ENCODE measurements at regions not wholly inside any gene's neighbourhood (a gene's known extent, or its start where the extent isn't known, plus 50 kb on each side); places are given as distances from the start of the nearest gene placed in this dataset.

DNA sequence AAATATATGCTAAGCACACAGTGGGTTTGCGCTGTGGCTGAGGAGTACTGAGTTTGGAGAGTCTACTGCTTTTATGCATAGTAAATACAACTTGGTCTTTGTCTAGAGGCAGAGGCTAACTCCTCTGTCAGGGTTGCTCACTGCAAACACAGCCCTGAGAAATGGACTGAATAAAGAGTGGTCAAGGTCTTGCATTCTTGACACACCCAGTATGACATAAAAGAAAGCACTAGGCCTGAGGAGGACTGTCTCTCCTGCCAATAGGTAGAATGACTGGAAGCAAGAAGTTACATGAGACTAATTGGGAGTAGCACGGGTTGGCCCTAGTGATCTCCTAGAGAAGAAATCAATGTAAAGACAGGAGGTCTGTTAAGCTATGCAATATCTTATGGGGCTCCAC is 367.2 kb upstream of the B3GALT2 start:
- H3K27ac ChIP-seq, result no peak overlapping the region
- no peaks in the 10 kb centered on the region for H3K27me3 ChIP-seq (ENCODE audit: low read depth)
- ATAC-seq (no peak), DNase-seq (no peak)
- TF ChIP-seq, protein P1, sequence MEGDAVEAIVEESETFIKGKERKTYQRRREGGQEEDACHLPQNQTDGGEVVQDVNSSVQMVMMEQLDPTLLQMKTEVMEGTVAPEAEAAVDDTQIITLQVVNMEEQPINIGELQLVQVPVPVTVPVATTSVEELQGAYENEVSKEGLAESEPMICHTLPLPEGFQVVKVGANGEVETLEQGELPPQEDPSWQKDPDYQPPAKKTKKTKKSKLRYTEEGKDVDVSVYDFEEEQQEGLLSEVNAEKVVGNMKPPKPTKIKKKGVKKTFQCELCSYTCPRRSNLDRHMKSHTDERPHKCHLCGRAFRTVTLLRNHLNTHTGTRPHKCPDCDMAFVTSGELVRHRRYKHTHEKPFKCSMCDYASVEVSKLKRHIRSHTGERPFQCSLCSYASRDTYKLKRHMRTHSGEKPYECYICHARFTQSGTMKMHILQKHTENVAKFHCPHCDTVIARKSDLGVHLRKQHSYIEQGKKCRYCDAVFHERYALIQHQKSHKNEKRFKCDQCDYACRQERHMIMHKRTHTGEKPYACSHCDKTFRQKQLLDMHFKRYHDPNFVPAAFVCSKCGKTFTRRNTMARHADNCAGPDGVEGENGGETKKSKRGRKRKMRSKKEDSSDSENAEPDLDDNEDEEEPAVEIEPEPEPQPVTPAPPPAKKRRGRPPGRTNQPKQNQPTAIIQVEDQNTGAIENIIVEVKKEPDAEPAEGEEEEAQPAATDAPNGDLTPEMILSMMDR (IDR thresholded peaks at IDR 0.05), result no peak
- no peak overlapping the region for H3K4me3 ChIP-seq
- no peaks in the 10 kb centered on the region for H3K36me3 ChIP-seq
- H3K9me3 ChIP-seq, result no peaks in the 10 kb centered on the region
- H3K4me1 ChIP-seq, result no peaks in the 10 kb centered on the region
- intact Hi-C loops (cut with DNase I), result no loop called here

DNA sequence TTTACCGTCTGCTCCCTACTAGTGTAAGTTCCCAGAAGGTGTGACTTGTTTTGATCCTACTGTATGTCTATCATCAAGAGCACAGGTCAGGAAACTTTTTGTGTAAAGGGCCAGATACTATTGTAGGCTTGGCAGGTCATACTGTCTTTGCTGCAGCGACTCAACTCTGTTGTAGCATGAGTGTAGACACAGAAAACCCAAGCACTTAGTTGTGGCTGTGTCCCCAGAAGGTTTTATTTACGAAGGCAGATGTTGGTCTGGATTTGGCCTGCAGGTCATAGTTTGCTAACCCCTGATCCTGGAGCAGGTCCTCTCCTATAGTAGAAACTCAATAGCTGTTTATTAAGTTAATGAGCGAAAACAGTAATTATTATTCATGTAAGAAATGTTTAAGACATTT is 365.9 kb upstream of the B3GALT2 start:
- Histone ChIP-seq H3K27me3 (ENCODE audit: low read depth) (no peaks in the 10 kb centered on the region), H3K9me3 (no peaks in the 10 kb centered on the region), H3K4me1 (no peaks in the 10 kb centered on the region), H3K4me3 (no peak overlapping the region), H3K27ac (no peak overlapping the region), H3K36me3 (no peaks in the 10 kb centered on the region)
- ATAC-seq (no peak), DNase-seq (no peak)
- TF ChIP-seq, protein P1 (IDR thresholded peaks at IDR 0.05), result no peak
- intact Hi-C loops (cut with DNase I), result no loop called here

DNA sequence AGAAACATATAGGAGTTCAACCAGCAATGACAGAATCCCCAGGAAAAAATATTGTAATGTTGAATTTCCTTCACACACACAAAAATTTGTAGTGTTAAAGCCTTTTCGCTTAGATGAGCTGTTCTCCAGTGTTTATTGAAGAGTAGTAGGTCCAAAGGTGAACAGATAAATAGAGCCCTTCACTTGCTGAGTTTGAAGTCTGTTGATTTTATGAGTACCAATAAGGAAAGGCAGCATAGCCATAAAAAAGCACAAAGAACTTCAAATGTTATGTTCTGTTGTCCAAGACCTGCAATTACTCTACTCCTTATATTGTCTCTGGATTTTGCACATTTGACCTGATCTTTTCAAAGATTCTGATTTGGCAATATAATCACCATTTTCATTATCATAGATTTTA is 362.7 kb upstream of the B3GALT2 start:
- ATAC-seq, result no peak

DNA sequence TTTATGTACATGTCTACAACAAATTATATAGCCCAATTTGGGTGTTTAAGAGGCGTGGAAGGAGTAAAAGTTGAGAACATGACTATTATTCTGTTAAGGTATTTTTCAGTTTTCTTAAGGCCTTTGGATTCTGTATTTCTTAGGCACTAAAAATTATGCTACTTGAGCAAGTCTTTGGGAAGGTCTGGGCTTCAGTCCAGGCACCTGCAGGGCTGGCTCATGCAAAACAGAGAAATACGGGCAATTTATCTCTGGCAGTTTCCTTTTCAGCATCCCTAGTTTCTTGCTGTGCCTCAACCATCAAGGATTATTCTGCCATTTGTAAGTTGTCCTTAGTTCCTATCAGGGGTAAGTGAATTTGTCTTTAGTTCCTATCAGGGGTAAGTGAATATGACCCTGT is 358.8 kb upstream of the B3GALT2 start:
- Histone ChIP-seq H3K36me3 (no peaks in the 10 kb centered on the region), H3K9me3 (no peaks in the 10 kb centered on the region), H3K4me3 (no peak overlapping the region), H3K27ac (no peak overlapping the region), H3K27me3 (ENCODE audit: low read depth) (no peaks in the 10 kb centered on the region), H3K4me1 (no peaks in the 10 kb centered on the region)
- intact Hi-C loops (cut with DNase I), result no loop called here
- TF ChIP-seq, protein P1 (IDR thresholded peaks at IDR 0.05), result no peak
- DNase-seq (no peak), ATAC-seq (no peak)

More for the DNA sequence above, 362.7 kb upstream of the B3GALT2 start:
- H3K4me1 ChIP-seq, result no peaks in the 10 kb centered on the region
- H3K27ac ChIP-seq, result no peak overlapping the region
- TF ChIP-seq, protein P1 (IDR thresholded peaks at IDR 0.05), result no peak
- no peaks in the 10 kb centered on the region for H3K27me3 ChIP-seq (ENCODE audit: low read depth)
- H3K4me3 ChIP-seq, result no peak overlapping the region
- H3K36me3 ChIP-seq, result no peaks in the 10 kb centered on the region
- intact Hi-C loops (cut with DNase I), result no loop called here
- no peaks in the 10 kb centered on the region for H3K9me3 ChIP-seq
- no peak for DNase-seq

DNA sequence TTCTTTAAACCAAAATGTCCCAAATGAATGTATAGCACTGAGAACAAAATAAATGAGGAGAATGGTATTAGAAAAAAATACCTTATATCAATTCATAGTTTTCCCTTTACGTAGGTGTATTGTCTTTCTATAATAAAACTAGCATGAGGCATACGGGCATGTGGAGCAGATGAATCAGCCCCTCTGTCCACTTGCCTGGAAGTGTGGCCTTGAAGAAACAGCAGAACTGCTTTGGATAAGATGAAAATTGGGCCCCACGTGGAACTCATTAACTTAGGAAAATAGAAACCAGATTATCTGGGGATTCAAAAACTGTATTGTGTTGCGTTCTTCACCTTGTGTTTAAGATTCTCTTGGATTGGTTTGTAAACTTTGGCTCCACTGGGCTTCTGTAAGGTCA is 356.8 kb upstream of the B3GALT2 start:
- Histone ChIP-seq H3K4me3 (no peak overlapping the region), H3K9me3 (no peaks in the 10 kb centered on the region), H3K4me1 (no peaks in the 10 kb centered on the region), H3K36me3 (no peaks in the 10 kb centered on the region), H3K27ac (no peak overlapping the region), H3K27me3 (ENCODE audit: low read depth) (no peaks in the 10 kb centered on the region)
- intact Hi-C loops (cut with DNase I), result no loop called here
- ATAC-seq, result no peak
- no peak for DNase-seq
- TF ChIP-seq, protein P1 (IDR thresholded peaks at IDR 0.05), result no peak

DNA sequence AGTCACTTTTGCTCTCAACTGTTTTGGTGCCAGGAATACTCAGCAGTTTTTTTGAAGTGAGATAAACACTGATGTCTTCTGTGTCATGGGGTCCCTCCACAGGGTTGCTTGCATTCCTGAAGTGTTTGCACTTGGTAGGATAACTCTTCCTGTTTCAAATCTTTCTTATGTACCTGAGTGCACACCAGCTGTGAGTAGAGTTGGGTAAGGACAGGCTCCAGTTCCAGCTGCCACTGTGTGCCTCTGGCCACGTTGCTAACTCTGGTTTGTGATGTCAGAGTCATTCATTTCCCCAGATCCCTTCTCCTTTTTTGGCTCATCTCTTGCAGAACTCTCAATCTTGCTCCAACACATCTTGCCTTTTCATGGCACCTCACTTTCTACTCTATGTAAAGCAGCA is 356.3 kb upstream of the B3GALT2 start:
- Histone ChIP-seq H3K36me3 (no peaks in the 10 kb centered on the region), H3K4me1 (no peaks in the 10 kb centered on the region), H3K27me3 (ENCODE audit: low read depth) (no peaks in the 10 kb centered on the region), H3K27ac (no peak overlapping the region), H3K9me3 (no peaks in the 10 kb centered on the region), H3K4me3 (no peak overlapping the region)
- intact Hi-C loops (cut with DNase I), result no loop called here
- TF ChIP-seq, protein P1 (IDR thresholded peaks at IDR 0.05), result no peak
- no peak for ATAC-seq
- DNase-seq, result no peak
